Neural progenitor cell (in vitro differentiated cells): ENCODE measurements at regions not wholly inside any gene's neighbourhood (a gene's known extent, or its start where the extent isn't known, plus 50 kb on each side); places are given as distances from the start of the nearest gene placed in this dataset.

ENCODE experiments used
- CTCF ChIP-seq: fragments of 200-600 bp; sonication (generic); IDR thresholded peaks from 2 replicates; pipeline ENCODE4 v1.5.1; 2017; ENCODE audit warnings: antibody characterized with exemption, mild to moderate bottlenecking
- EZH2phosphoT487 ChIP-seq: fragments of 200-600 bp; sonication (generic); IDR thresholded peaks from 2 replicates; pipeline ENCODE4 v1.6.1; 2017; ENCODE audit warnings: antibody characterized with exemption

GRCh38 chr10:24153031-24153430 is 55.9 kb upstream of the KIAA1217 start:
- TF ChIP-seq EZH2phosphoT487 (no peak), CTCF (no peak)
